GM12891 (cell line): ENCODE measurements at regions not wholly inside any gene's neighbourhood (a gene's known extent, or its start where the extent isn't known, plus 50 kb on each side); places are given as distances from the start of the nearest gene placed in this dataset.

ENCODE experiments used
- PAX5 ChIP-seq: IDR thresholded peaks from 2 replicates; pipeline ENCODE4 v1.6.1; 2011; ENCODE audit warnings: low read length, moderate library complexity, mild to moderate bottlenecking; ENCODE audit not compliant: insufficient read depth, severe bottlenecking
- POLR2A ChIP-seq: IDR thresholded peaks from 2 replicates; pipeline ENCODE4 v1.6.1; 2011; ENCODE audit warnings: low read depth, low read length, control low read depth
- POLR2AphosphoS5 ChIP-seq: IDR thresholded peaks from 2 replicates; pipeline ENCODE4 v1.6.1; 2011; ENCODE audit warnings: low read depth, low read length, control low read depth
- POU2F2 ChIP-seq: IDR thresholded peaks from 2 replicates; pipeline ENCODE4 v1.6.1; 2011; ENCODE audit warnings: low read depth, mild to moderate bottlenecking, control low read depth, low read length, moderate library complexity
- TAF1 ChIP-seq: IDR thresholded peaks from 2 replicates; pipeline ENCODE4 v1.6.1; 2011; ENCODE audit warnings: low read depth, low read length, control low read depth

DNA sequence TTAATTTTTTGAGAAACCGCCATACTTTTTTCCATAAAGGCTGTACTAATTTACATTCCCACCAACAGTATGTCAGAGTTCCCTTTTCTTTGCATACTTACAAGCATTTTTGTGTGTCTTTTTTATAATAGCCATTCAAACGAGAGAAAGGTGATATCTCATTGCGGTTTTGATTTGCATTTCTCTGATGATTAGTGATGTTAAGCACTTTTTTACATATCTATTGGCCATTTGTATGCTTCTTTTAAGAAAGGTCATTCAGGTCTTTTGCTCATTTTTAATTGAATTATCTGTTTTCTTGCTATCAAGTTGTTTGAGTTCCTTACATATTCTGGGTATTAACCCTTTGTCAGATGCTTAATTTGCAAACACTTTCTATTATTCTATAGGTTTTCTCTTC, 176.1 kb upstream of the UFL1 start:
- TF ChIP-seq POLR2A, result no peak
- no peak for TF ChIP-seq POLR2AphosphoS5
- no peak for TF ChIP-seq TAF1
- TF ChIP-seq PAX5, result no peak
- no peak for TF ChIP-seq POU2F2
